ENCODE measurements at regions not wholly inside any gene's neighbourhood (a gene's known extent, or its start where the extent isn't known, plus 50 kb on each side); places are given as distances from the start of the nearest gene placed in this dataset.

GRCh38 chr11:10388574-10388973 lies 66.5 kb upstream of the AMPD3 start:
- Histone ChIP-seq H3K36me3 (ENCODE audit: insufficient read depth, low read length) (no peaks in the 10 kb centered on the region), H3K79me2 (ENCODE audit: insufficient read depth, low read length) (no peaks in the 10 kb centered on the region), H3K4me3 (ENCODE audit: low read depth, low read length, poor library complexity, severe bottlenecking) (no peak overlapping the region)

GRCh38 chr11:10390375-10390774 lies 64.7 kb upstream of the AMPD3 start:
- TF ChIP-seq CTCF (IDR thresholded peaks at IDR 0.05; ENCODE audit: low read length): no peak
- no peak for TF ChIP-seq EZH2 (IDR thresholded peaks at IDR 0.05; ENCODE audit: borderline replicate concordance, low read length)
- Histone ChIP-seq H3K79me2 (ENCODE audit: insufficient read depth, low read length) (no peaks in the 10 kb centered on the region), H3K27ac (ENCODE audit: low read depth, low read length, poor library complexity, severe bottlenecking) (no peak overlapping the region), H3K4me1 (ENCODE audit: insufficient read depth, low read length, severe bottlenecking) (no peaks in the 10 kb centered on the region), H3F3A (ENCODE audit: insufficient read depth, low read length) (no peaks in the 10 kb centered on the region), H3K9me3 (ENCODE audit: low read length) (no peaks in the 10 kb centered on the region), H3K9me2 (ENCODE audit: low read depth, low read length) (no peaks in the 10 kb centered on the region), H3K9ac (ENCODE audit: low read length) (no peak overlapping the region), H3K4me3 (ENCODE audit: low read depth, low read length, poor library complexity, severe bottlenecking) (no peak overlapping the region), H3K27me3 (ENCODE audit: insufficient read depth, low read length) (peaks cover 9% of the 10 kb centered on the region), H4K20me1 (ENCODE audit: insufficient read depth, low read length) (no peaks in the 10 kb centered on the region), H3K4me2 (ENCODE audit: low read length) (no peak overlapping the region), H3K36me3 (ENCODE audit: insufficient read depth, low read length) (no peaks in the 10 kb centered on the region), H2AFZ (ENCODE audit: low read length) (no peak overlapping the region)

More at GRCh38 chr11:10388574-10388973, 66.5 kb upstream of the AMPD3 start:
- Histone ChIP-seq H3K9me2 (ENCODE audit: low read depth, low read length) (no peaks in the 10 kb centered on the region), H3K27ac (ENCODE audit: low read depth, low read length, poor library complexity, severe bottlenecking) (no peak overlapping the region), H3F3A (ENCODE audit: insufficient read depth, low read length) (no peaks in the 10 kb centered on the region), H3K9me3 (ENCODE audit: low read length) (no peaks in the 10 kb centered on the region), H3K4me2 (ENCODE audit: low read length) (no peak overlapping the region), H3K9ac (ENCODE audit: low read length) (no peak overlapping the region), H3K27me3 (ENCODE audit: insufficient read depth, low read length) (peaks cover 9% of the 10 kb centered on the region), H3K4me1 (ENCODE audit: insufficient read depth, low read length, severe bottlenecking) (no peaks in the 10 kb centered on the region), H2AFZ (ENCODE audit: low read length) (no peak overlapping the region), H4K20me1 (ENCODE audit: insufficient read depth, low read length) (no peaks in the 10 kb centered on the region)
- TF ChIP-seq EZH2 (IDR thresholded peaks at IDR 0.05; ENCODE audit: borderline replicate concordance, low read length) (no peak), CTCF (IDR thresholded peaks at IDR 0.05; ENCODE audit: low read length) (no peak)

GRCh38 chr11:10392095-10393079 lies 62.7 kb upstream of the AMPD3 start:
- no peaks in the 10 kb centered on the region for H3K9me2 ChIP-seq (ENCODE audit: low read depth, low read length)
- no peaks in the 10 kb centered on the region for H3K79me2 ChIP-seq (ENCODE audit: insufficient read depth, low read length)
- TF ChIP-seq CTCF (IDR thresholded peaks at IDR 0.05; ENCODE audit: low read length): no peak
- TF ChIP-seq EZH2 (IDR thresholded peaks at IDR 0.05; ENCODE audit: borderline replicate concordance, low read length): no peak
- H3F3A ChIP-seq (ENCODE audit: insufficient read depth, low read length): no peaks in the 10 kb centered on the region
- no peak overlapping the region for H3K4me3 ChIP-seq (ENCODE audit: low read depth, low read length, poor library complexity, severe bottlenecking)
- H3K27me3 ChIP-seq (ENCODE audit: insufficient read depth, low read length): peaks cover 3% of the 10 kb centered on the region; the same call in 1 of the 2 replicates
- no peak overlapping the region for H3K27ac ChIP-seq (ENCODE audit: low read depth, low read length, poor library complexity, severe bottlenecking)
- no peaks in the 10 kb centered on the region for H3K9me3 ChIP-seq (ENCODE audit: low read length)
- no peak overlapping the region for H3K9ac ChIP-seq (ENCODE audit: low read length)
- H3K4me1 ChIP-seq (ENCODE audit: insufficient read depth, low read length, severe bottlenecking): no peaks in the 10 kb centered on the region
- no peaks in the 10 kb centered on the region for H4K20me1 ChIP-seq (ENCODE audit: insufficient read depth, low read length)
- H3K4me2 ChIP-seq (ENCODE audit: low read length): no peak overlapping the region
- H2AFZ ChIP-seq (ENCODE audit: low read length): no peak overlapping the region
- H3K36me3 ChIP-seq (ENCODE audit: insufficient read depth, low read length): no peaks in the 10 kb centered on the region

Data from OCI-LY1 (cell line).